ENCODE measurements at regions not wholly inside any gene's neighbourhood (a gene's known extent, or its start where the extent isn't known, plus 50 kb on each side); places are given as distances from the start of the nearest gene placed in this dataset.

GRCh38 chr12:89992668-89993451 lies 284.2 kb upstream of the ATP2B1 start:
- DNase-seq (ENCODE audit: low read depth), result no peak

- DNase-seq (ENCODE audit: low read depth), result no peak
Measured at GRCh38 chr12:89991807-89992590, 283.4 kb upstream of the ATP2B1 start.

GRCh38 chr12:89988188-89988915 lies 279.7 kb upstream of the ATP2B1 start:
- DNase-seq (ENCODE audit: low read depth), result peak; percentile 41

- DNase-seq (ENCODE audit: low read depth), result no peak
Measured at GRCh38 chr12:89985935-89986334, 277.3 kb upstream of the ATP2B1 start.

- no peak for DNase-seq (ENCODE audit: low read depth)
Measured at GRCh38 chr12:89984846-89985245, 276.2 kb upstream of the ATP2B1 start.

GRCh38 chr12:89983622-89984021 lies 275.0 kb upstream of the ATP2B1 start:
- DNase-seq (ENCODE audit: low read depth), result no peak

- DNase-seq (ENCODE audit: low read depth), result peak; percentile 68
Measured at GRCh38 chr12:89980236-89980635, 271.6 kb upstream of the ATP2B1 start.

GRCh38 chr12:89977405-89978085 lies 268.9 kb upstream of the ATP2B1 start:
- DNase-seq (ENCODE audit: low read depth), result no peak

GRCh38 chr12:89976866-89977265 lies 268.2 kb upstream of the ATP2B1 start:
- peak; percentile 55 for DNase-seq (ENCODE audit: low read depth)

- no peak for DNase-seq (ENCODE audit: low read depth)
Measured at GRCh38 chr12:89975574-89975973, 266.9 kb upstream of the ATP2B1 start.

GRCh38 chr12:89971880-89972279 lies 263.2 kb upstream of the ATP2B1 start:
- no peak for DNase-seq (ENCODE audit: low read depth)

GRCh38 chr12:89970722-89971121 lies 262.1 kb upstream of the ATP2B1 start:
- no peak for DNase-seq (ENCODE audit: low read depth)

GRCh38 chr12:89969093-89969492 lies 260.5 kb upstream of the ATP2B1 start:
- no peak for DNase-seq (ENCODE audit: low read depth)

GRCh38 chr12:89968151-89968700 lies 259.6 kb upstream of the ATP2B1 start:
- no peak for DNase-seq (ENCODE audit: low read depth)

GRCh38 chr12:89966495-89967240 lies 258.0 kb upstream of the ATP2B1 start:
- no peak for DNase-seq (ENCODE audit: low read depth)

GRCh38 chr12:89965993-89966392 lies 257.4 kb upstream of the ATP2B1 start:
- DNase-seq (ENCODE audit: low read depth), result no peak

- DNase-seq (ENCODE audit: low read depth), result no peak
Measured at GRCh38 chr12:89962648-89963047, 254.0 kb upstream of the ATP2B1 start.

- DNase-seq (ENCODE audit: low read depth), result no peak
Measured at GRCh38 chr12:89960607-89961394, 252.2 kb upstream of the ATP2B1 start.

- DNase-seq (ENCODE audit: low read depth), result no peak
Measured at GRCh38 chr12:89960011-89960507, 251.4 kb upstream of the ATP2B1 start.

- peak; percentile 73 for DNase-seq (ENCODE audit: low read depth)
Measured at GRCh38 chr12:89959179-89959578, 250.5 kb upstream of the ATP2B1 start.
